Gastrocnemius medialis (tissue), 4 donors: ENCODE measurements at regions not wholly inside any gene's neighbourhood (a gene's known extent, or its start where the extent isn't known, plus 50 kb on each side); places are given as distances from the start of the nearest gene placed in this dataset.

Experiments used
- ATAC-seq, 2 donors: fragments of 150-250 bp; one replicate each; pipeline ENCODE4 v1.9.1; 2016
- DNase-seq, 2 donors: peaks; one replicate each; pipeline ENCODE4 v3.0.0-alpha.2; 2019
- H3K27ac ChIP-seq, 4 donors: fragments of 200-600 bp; sonication (generic); 1 replicate in 1 of 4; 2 replicates in 3 of 4; pipeline ENCODE4 v1.5.1; 2016 to 2018; ENCODE audit warnings: mild to moderate bottlenecking in 2 of 4, moderate library complexity in 1 of 4
- H3K27me3 ChIP-seq, 3 donors: fragments of 200-600 bp; sonication (generic) in 2 of 3; 1 replicate in 1 of 3; 2 replicates in 2 of 3; pipeline versions ENCODE4 v1.5.1 to v1.6.0; 2016 to 2019; ENCODE audit warnings: mild to moderate bottlenecking in 1 of 3, moderate library complexity in 1 of 3
- H3K36me3 ChIP-seq, 2 donors: fragments of 200-600 bp; sonication (generic) in 1 of 2; one replicate each; pipeline ENCODE4 v1.5.1; 2017 to 2018
- H3K4me1 ChIP-seq, 2 donors: fragments of 200-600 bp; sonication (generic) in 1 of 2; one replicate each; pipeline ENCODE4 v1.5.1; 2016 to 2017; ENCODE audit warnings: mild to moderate bottlenecking in 2 of 2
- H3K4me3 ChIP-seq, 4 donors: fragments of 200-600 bp; sonication (generic) in 3 of 4; 1 replicate in 1 of 4; 2 replicates in 3 of 4; pipeline ENCODE4 v1.5.1; 2016 to 2019; ENCODE audit warnings: mild to moderate bottlenecking in 2 of 4
- H3K9me3 ChIP-seq, 3 donors: fragments of 200-600 bp; sonication (generic) in 2 of 3; 1 replicate in 1 of 3; 2 replicates in 2 of 3; pipeline ENCODE4 v1.5.1; 2016 to 2019
- POLR2A ChIP-seq, 2 donors: fragments of 450-650 bp; IDR thresholded peaks; one replicate each; pipeline ENCODE4 v1.6.1; 2017; ENCODE audit warnings: antibody characterized with exemption in 2 of 2, mild to moderate bottlenecking in 2 of 2, moderate library complexity in 2 of 2
- in situ Hi-C, 4 donors: fragments of 200-750 bp; cut with MboI; loops; one replicate each; pipeline versions ENCODE4 v1.15.0 to v1.8.0; 2017; ENCODE audit warnings: low sequenced_read_pairs in 4 of 4
- intact Hi-C: fragments of 100-400 bp; cut with DNase I; formaldehyde crosslinking; loops from one replicate; pipeline ENCODE4 v1.15.1; 2023; ENCODE audit warnings: low total_unique reads
- TF ChIP-seq, protein P1 (sequence below), 5 experiments: fragments of 450-650 bp in 3 of 5; fragments of 200-600 bp in 2 of 5; sonication (generic) in 2 of 5; IDR thresholded peaks in 4 of 5; conservative IDR thresholded peaks in 1 of 5; 1 replicate in 4 of 5; 2 replicates in 1 of 5; pipeline ENCODE4 v1.5.1; 2016 to 2019; ENCODE audit warnings: antibody characterized with exemption in 5 of 5, mild to moderate bottlenecking in 3 of 5, moderate library complexity in 3 of 5

DNA sequence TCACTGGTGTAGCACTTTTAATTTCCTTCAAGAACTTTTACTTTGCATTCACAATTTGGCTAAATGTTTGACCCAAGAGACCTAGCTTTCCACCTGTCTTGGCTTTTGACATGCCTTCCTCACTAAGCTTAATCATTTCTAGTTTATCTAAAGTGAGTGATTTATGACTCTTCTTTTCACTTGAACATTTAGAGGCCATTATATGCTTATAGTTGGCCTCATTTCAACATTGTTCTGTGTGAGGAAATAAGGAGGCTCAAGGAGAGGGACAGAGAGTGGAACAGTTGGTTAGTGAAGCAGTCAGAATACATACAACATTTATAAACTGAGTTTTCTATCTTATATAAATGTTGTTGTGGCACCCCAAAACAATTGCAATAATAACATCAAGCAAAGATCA lies 489.3 kb upstream of the CDH2 start:
- Histone ChIP-seq H3K4me1 (no peaks in the 10 kb centered on the region), H3K27me3 (no peaks in the 10 kb centered on the region), H3K4me3 (no peak overlapping the region), H3K27ac (no peak overlapping the region), H3K9me3 (no peaks in the 10 kb centered on the region), H3K36me3 (no peaks in the 10 kb centered on the region)
- ATAC-seq, result no peak
- in situ Hi-C loops (loop anchor here in 1 of 4 donors (25.0 kb wide), 1 partner anchor 104 kb away; no protein-coding TSS in a partner anchor), intact Hi-C loops (no loop called here)
- no peak for DNase-seq
- TF ChIP-seq POLR2A (IDR thresholded peaks at IDR 0.05), result no peak
- TF ChIP-seq, protein P1, sequence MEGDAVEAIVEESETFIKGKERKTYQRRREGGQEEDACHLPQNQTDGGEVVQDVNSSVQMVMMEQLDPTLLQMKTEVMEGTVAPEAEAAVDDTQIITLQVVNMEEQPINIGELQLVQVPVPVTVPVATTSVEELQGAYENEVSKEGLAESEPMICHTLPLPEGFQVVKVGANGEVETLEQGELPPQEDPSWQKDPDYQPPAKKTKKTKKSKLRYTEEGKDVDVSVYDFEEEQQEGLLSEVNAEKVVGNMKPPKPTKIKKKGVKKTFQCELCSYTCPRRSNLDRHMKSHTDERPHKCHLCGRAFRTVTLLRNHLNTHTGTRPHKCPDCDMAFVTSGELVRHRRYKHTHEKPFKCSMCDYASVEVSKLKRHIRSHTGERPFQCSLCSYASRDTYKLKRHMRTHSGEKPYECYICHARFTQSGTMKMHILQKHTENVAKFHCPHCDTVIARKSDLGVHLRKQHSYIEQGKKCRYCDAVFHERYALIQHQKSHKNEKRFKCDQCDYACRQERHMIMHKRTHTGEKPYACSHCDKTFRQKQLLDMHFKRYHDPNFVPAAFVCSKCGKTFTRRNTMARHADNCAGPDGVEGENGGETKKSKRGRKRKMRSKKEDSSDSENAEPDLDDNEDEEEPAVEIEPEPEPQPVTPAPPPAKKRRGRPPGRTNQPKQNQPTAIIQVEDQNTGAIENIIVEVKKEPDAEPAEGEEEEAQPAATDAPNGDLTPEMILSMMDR (IDR thresholded peaks at IDR 0.05 in 4 of 5, conservative IDR thresholded peaks at IDR 0.05 in 1 of 5), result no peak

DNA sequence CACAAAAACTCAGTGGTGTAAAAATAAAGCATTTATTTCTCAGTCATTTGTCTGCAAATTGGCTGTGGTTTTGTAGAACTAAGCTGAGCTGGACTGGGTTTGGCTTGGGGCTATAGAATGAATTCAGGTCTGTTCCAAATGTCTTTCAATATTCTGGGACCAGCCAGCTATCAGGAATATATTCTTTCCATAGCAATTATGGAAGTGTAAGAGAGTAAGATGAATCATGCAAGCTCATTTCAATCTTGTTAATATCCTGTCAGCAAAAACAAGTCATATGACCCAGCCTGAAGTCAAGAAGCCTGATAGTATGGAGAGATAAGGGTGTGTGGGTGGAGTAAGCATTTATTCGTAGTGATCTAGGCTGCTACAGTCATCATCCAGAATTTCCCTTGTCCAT lies 481.0 kb upstream of the CDH2 start:
- TF ChIP-seq POLR2A (IDR thresholded peaks at IDR 0.05), result no peak
- TF ChIP-seq, protein P1 (IDR thresholded peaks at IDR 0.05 in 4 of 5, conservative IDR thresholded peaks at IDR 0.05 in 1 of 5), result no peak
- in situ Hi-C loops, result loop anchor here in 1 of 4 donors (25.0 kb wide), 1 partner anchor 96 kb away; no protein-coding TSS in a partner anchor

DNA sequence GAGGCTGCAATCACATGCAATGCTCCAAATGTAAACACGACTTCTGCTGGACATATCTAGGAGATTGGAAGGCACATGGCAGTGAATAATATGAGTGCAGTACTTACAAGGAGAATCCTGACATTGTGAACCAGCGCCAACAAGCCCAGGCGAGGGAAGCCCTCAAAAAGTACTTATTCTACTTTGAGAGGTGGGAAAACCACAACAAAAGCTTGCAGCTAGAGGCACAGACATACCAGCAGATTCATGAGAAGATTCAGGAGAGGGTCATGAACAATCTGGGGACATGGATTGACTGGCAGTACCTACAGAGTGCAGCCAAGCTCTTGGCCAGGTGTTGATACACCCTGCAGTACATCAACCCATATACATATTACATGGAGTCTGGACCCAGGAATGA lies 475.7 kb upstream of the CDH2 start:
- ATAC-seq, result no peak
- Histone ChIP-seq H3K36me3 (no peaks in the 10 kb centered on the region), H3K27me3 (no peaks in the 10 kb centered on the region), H3K9me3 (no peaks in the 10 kb centered on the region), H3K4me3 (no peak overlapping the region), H3K4me1 (no peaks in the 10 kb centered on the region), H3K27ac (no peak overlapping the region)
- intact Hi-C loops, result no loop called here
- no peak for DNase-seq
- no peak for TF ChIP-seq POLR2A (IDR thresholded peaks at IDR 0.05)
- TF ChIP-seq, protein P1 (IDR thresholded peaks at IDR 0.05 in 4 of 5, conservative IDR thresholded peaks at IDR 0.05 in 1 of 5), result no peak
- in situ Hi-C loops, result loop anchor here in 1 of 4 donors (25.0 kb wide), 1 partner anchor 90 kb away; no protein-coding TSS in a partner anchor

More for the DNA sequence above, 481.0 kb upstream of the CDH2 start:
- ATAC-seq (no peak), DNase-seq (no peak)
- Histone ChIP-seq H3K4me1 (no peaks in the 10 kb centered on the region), H3K4me3 (no peak overlapping the region), H3K27ac (no peak overlapping the region), H3K36me3 (no peaks in the 10 kb centered on the region), H3K27me3 (no peaks in the 10 kb centered on the region), H3K9me3 (no peaks in the 10 kb centered on the region)
- intact Hi-C loops, result no loop called here

DNA sequence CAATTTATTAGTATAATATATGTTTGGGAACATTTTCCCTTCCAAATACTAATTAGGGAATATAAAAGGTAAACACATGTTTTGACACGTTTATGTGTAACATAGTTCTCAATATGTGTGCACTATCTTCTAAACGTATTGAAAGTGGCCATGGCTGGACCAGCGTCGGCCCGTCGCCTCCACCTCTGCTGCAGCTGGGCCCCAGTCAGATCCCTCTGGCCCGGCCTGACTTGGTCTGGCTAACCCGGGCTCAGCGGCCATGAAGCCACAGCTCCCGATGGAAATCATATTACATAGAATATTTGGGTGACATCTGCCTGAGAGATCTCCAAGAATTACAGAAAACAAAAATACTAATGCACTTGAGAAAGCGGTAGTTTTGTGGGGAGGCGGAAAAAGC lies 474.4 kb upstream of the CDH2 start:
- H3K4me1 ChIP-seq, result no peaks in the 10 kb centered on the region
- H3K27me3 ChIP-seq, result no peaks in the 10 kb centered on the region
- intact Hi-C loops (no loop called here), in situ Hi-C loops (loop anchor here in 1 of 4 donors (25.0 kb wide), 1 partner anchor 89 kb away; no protein-coding TSS in a partner anchor)
- no peak for TF ChIP-seq POLR2A (IDR thresholded peaks at IDR 0.05)
- TF ChIP-seq, protein P1 (IDR thresholded peaks at IDR 0.05 in 4 of 5, conservative IDR thresholded peaks at IDR 0.05 in 1 of 5), result no peak
- H3K9me3 ChIP-seq, result no peaks in the 10 kb centered on the region
- H3K27ac ChIP-seq, result no peak overlapping the region
- no peaks in the 10 kb centered on the region for H3K36me3 ChIP-seq
- ATAC-seq (no peak), DNase-seq (no peak)
- no peak overlapping the region for H3K4me3 ChIP-seq

DNA sequence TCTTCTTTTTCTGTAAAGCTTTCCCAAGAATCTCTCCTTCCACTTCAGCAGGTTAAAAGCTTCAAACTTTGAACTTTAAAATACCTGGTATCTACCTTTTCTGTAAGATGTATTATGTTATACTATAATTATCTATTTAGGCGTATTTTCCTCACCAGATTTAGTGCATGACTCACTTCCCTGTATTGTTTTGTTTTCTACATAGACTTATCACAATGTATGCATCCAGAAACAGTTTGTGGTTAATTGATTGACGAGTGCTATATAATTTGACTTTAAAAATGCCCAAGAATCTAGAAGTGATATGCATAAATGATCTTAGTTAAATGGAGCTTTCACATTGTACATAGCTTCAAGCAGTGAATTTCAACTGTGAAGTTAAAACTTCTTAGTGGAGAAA lies 473.9 kb upstream of the CDH2 start:
- H3K36me3 ChIP-seq, result no peaks in the 10 kb centered on the region
- no peaks in the 10 kb centered on the region for H3K9me3 ChIP-seq
- H3K4me1 ChIP-seq, result no peaks in the 10 kb centered on the region
- no peak for DNase-seq
- no peak overlapping the region for H3K27ac ChIP-seq
- in situ Hi-C loops (loop anchor here in 1 of 4 donors (25.0 kb wide), 1 partner anchor 89 kb away; no protein-coding TSS in a partner anchor), intact Hi-C loops (no loop called here)
- H3K4me3 ChIP-seq, result no peak overlapping the region
- TF ChIP-seq POLR2A (IDR thresholded peaks at IDR 0.05), result no peak
- TF ChIP-seq, protein P1 (IDR thresholded peaks at IDR 0.05 in 4 of 5, conservative IDR thresholded peaks at IDR 0.05 in 1 of 5), result no peak
- H3K27me3 ChIP-seq, result no peaks in the 10 kb centered on the region
- no peak for ATAC-seq
